WTC11 (cell line): ENCODE measurements at regions not wholly inside any gene's neighbourhood (a gene's known extent, or its start where the extent isn't known, plus 50 kb on each side); places are given as distances from the start of the nearest gene placed in this dataset.

ENCODE experiments used
- ATAC-seq: fragments of 200-7000 bp; cut with Tn5 transposase; 2 replicates; pipeline ENCODE4 v1.10.0; 2021; ENCODE audit warnings: mild to moderate bottlenecking, moderate library complexity
- CTCF ChIA-PET: fragments of 300-600 bp; sonication (Branson Sonifier 250); formaldehyde crosslinking; loops from one replicate; lab custom pipeline; 2021; ENCODE audit warnings: antibody characterized with exemption; lab: Charles Lee
- POLR2A ChIA-PET: fragments of 350-600 bp; sonication (Branson Sonifier 250); formaldehyde crosslinking; loops from one replicate; lab custom pipeline; 2021; ENCODE audit warnings: antibody characterized with exemption; lab: Charles Lee
- DNase-seq: peaks from one replicate; pipeline ENCODE4 v3.0.0; 2021; ENCODE audit warnings: low spot score
- H3K27ac Mint-ChIP-seq: 2 replicates; pipeline ENCODE4 v1.8.0; 2021; ENCODE audit warnings: mixed read lengths
- H3K27me3 Mint-ChIP-seq: 2 replicates; pipeline ENCODE4 v1.8.0; 2021; ENCODE audit warnings: low read depth, mild to moderate bottlenecking, moderate library complexity, mixed read lengths
- H3K36me3 Mint-ChIP-seq: 2 replicates; pipeline ENCODE4 v1.8.0; 2021; ENCODE audit warnings: mixed read lengths
- H3K4me1 Mint-ChIP-seq: 2 replicates; pipeline ENCODE4 v1.8.0; 2022; ENCODE audit warnings: mixed read lengths
- H3K4me3 Mint-ChIP-seq: 2 replicates; pipeline ENCODE4 v1.8.0; 2021; ENCODE audit warnings: mild to moderate bottlenecking, moderate library complexity, mixed read lengths
- H3K9me3 Mint-ChIP-seq: 2 replicates; pipeline ENCODE4 v1.8.0; 2021; ENCODE audit warnings: mixed read lengths
- AFF4 ChIP-seq: sonication (generic); formaldehyde crosslinking; IDR thresholded peaks from 2 replicates; pipeline ENCODE4 v1.8.1; 2023; ENCODE audit warnings: mild to moderate bottlenecking, missing genetic modification reagents, borderline replicate concordance
- ARID4B ChIP-seq: sonication (generic); formaldehyde crosslinking; IDR thresholded peaks from 2 replicates; pipeline ENCODE4 v1.8.0; 2023; ENCODE audit warnings: missing genetic modification reagents, mild to moderate bottlenecking, borderline replicate concordance
- ATF2 ChIP-seq: sonication (generic); formaldehyde crosslinking; IDR thresholded peaks from 2 replicates; pipeline ENCODE4 v1.8.1; 2022; ENCODE audit warnings: low read depth, missing genetic modification reagents, borderline replicate concordance
- CREM ChIP-seq: sonication (generic); formaldehyde crosslinking; IDR thresholded peaks from 2 replicates; pipeline ENCODE4 v1.8.1; 2022; ENCODE audit warnings: mild to moderate bottlenecking, missing genetic modification reagents, moderate library complexity
- EMX1 ChIP-seq: fragments of 250-450 bp; sonication (Bioruptor Pico); IDR thresholded peaks from 2 replicates; pipeline ENCODE4 v1.8.0; 2021; ENCODE audit warnings: mild to moderate bottlenecking
- ERG ChIP-seq: fragments of 250-450 bp; sonication (Bioruptor Pico); IDR thresholded peaks from 2 replicates; pipeline ENCODE4 v1.8.0; 2021; ENCODE audit warnings: mild to moderate bottlenecking
- FOXJ3 ChIP-seq: sonication (generic); formaldehyde crosslinking; IDR thresholded peaks from 2 replicates; pipeline ENCODE4 v1.9.0; 2021; ENCODE audit warnings: missing genetic modification reagents, mild to moderate bottlenecking, borderline replicate concordance
- GRHL2 ChIP-seq: fragments of 250-450 bp; sonication (Bioruptor Pico); IDR thresholded peaks from 2 replicates; pipeline ENCODE4 v1.8.0; 2022; ENCODE audit warnings: mild to moderate bottlenecking, moderate library complexity; ENCODE audit not compliant: insufficient replicate concordance, severe bottlenecking
- GTF2I ChIP-seq: fragments of 250-450 bp; sonication (Bioruptor Pico); conservative IDR thresholded peaks from 2 replicates; pipeline ENCODE4 v1.4.0; 2021; ENCODE audit warnings: mild to moderate bottlenecking
- NFYB ChIP-seq: sonication (generic); formaldehyde crosslinking; conservative IDR thresholded peaks from 2 replicates; pipeline ENCODE4 v1.8.0; 2022; ENCODE audit warnings: low read depth, missing genetic modification reagents
- NR3C1 ChIP-seq: sonication (generic); formaldehyde crosslinking; conservative IDR thresholded peaks from 2 replicates; pipeline ENCODE4 v1.8.1; 2023; ENCODE audit warnings: low read depth, mild to moderate bottlenecking, missing genetic modification reagents
- PRDM15 ChIP-seq: sonication (generic); formaldehyde crosslinking; IDR thresholded peaks from 2 replicates; pipeline ENCODE4 v1.8.0; 2022; ENCODE audit warnings: missing genetic modification reagents
- PRRX2 ChIP-seq: fragments of 250-450 bp; sonication (Bioruptor Pico); IDR thresholded peaks from 2 replicates; pipeline ENCODE4 v1.8.0; 2021; ENCODE audit warnings: mild to moderate bottlenecking
- SMAD4 ChIP-seq: sonication (generic); formaldehyde crosslinking; IDR thresholded peaks from 2 replicates; pipeline ENCODE4 v1.8.0; 2022; ENCODE audit warnings: mild to moderate bottlenecking, missing genetic modification reagents
- SOX15 ChIP-seq: fragments of 250-450 bp; sonication (Bioruptor Pico); IDR thresholded peaks from 2 replicates; pipeline ENCODE4 v1.9.0; 2021; ENCODE audit warnings: mild to moderate bottlenecking
- ZNF317 ChIP-seq: sonication (generic); formaldehyde crosslinking; IDR thresholded peaks from 2 replicates; pipeline ENCODE4 v1.8.1; 2023; ENCODE audit warnings: low read depth, mild to moderate bottlenecking, moderate library complexity, missing genetic modification reagents, borderline replicate concordance
- ZNF416 ChIP-seq: fragments of 250-450 bp; sonication (Bioruptor Pico); IDR thresholded peaks from 2 replicates; pipeline ENCODE4 v1.9.0; 2021; ENCODE audit warnings: mild to moderate bottlenecking, inconsistent platforms
- ZNF512 ChIP-seq: sonication (generic); formaldehyde crosslinking; IDR thresholded peaks from 2 replicates; pipeline ENCODE4 v1.8.1; 2022; ENCODE audit warnings: missing genetic modification reagents, borderline replicate concordance
- ZSCAN18 ChIP-seq: fragments of 250-450 bp; sonication (Bioruptor Pico); IDR thresholded peaks from 2 replicates; pipeline ENCODE4 v2.1.2; 2022; ENCODE audit warnings: mild to moderate bottlenecking, moderate library complexity

GRCh38 chr7:26461518-26461917 is 169.9 kb downstream of the SNX10 start:
- Mint-ChIP-seq H3K4me3 (no peak overlapping the region), H3K9me3 (no peaks in the 10 kb centered on the region), H3K27me3 (no peaks in the 10 kb centered on the region), H3K4me1 (no peaks in the 10 kb centered on the region), H3K36me3 (no peaks in the 10 kb centered on the region), H3K27ac (no peak overlapping the region)
- TF ChIP-seq PRDM15 (CRISPR knock-in tag) (no peak), ATF2 (CRISPR knock-in tag) (no peak), ZSCAN18 (no peak), CREM (no peak), SOX15 (CRISPR knock-in tag) (no peak), NFYB (CRISPR knock-in tag) (no peak), ZNF512 (no peak), PRRX2 (CRISPR knock-in tag) (no peak), ERG (CRISPR knock-in tag) (no peak), ZNF317 (CRISPR knock-in tag) (no peak), NR3C1 (CRISPR knock-in tag) (no peak), FOXJ3 (CRISPR knock-in tag) (no peak), EMX1 (no peak), ZNF416 (CRISPR knock-in tag) (no peak)
- CTCF ChIA-PET: no interaction called here
- DNase-seq (no peak), ATAC-seq (no peak)
- POLR2A ChIA-PET: no interaction called here

GRCh38 chr7:26466007-26466406 is 174.3 kb downstream of the SNX10 start:
- CTCF ChIA-PET: no interaction called here
- Mint-ChIP-seq H3K4me1 (no peaks in the 10 kb centered on the region), H3K36me3 (no peaks in the 10 kb centered on the region), H3K27ac (no peak overlapping the region), H3K4me3 (no peak overlapping the region), H3K9me3 (no peaks in the 10 kb centered on the region), H3K27me3 (no peaks in the 10 kb centered on the region)
- no peak for DNase-seq
- no peak for ATAC-seq
- POLR2A ChIA-PET: no interaction called here
- TF ChIP-seq ARID4B (CRISPR knock-in tag) (no peak), GTF2I (CRISPR knock-in tag) (no peak), AFF4 (CRISPR knock-in tag) (no peak), SMAD4 (CRISPR knock-in tag) (no peak), GRHL2 (CRISPR knock-in tag) (no peak)
